ENCODE measurements at regions not wholly inside any gene's neighbourhood (a gene's known extent, or its start where the extent isn't known, plus 50 kb on each side); places are given as distances from the start of the nearest gene placed in this dataset.
A peak's percentile ranks its signal among the peaks of the same experiment; 100 is the strongest.
"Not testable (repeated sequence)": the region's sequence is repeated elsewhere in the genome, so short reads cannot be mapped to it uniquely, and the experiment has no call there.

DNA sequence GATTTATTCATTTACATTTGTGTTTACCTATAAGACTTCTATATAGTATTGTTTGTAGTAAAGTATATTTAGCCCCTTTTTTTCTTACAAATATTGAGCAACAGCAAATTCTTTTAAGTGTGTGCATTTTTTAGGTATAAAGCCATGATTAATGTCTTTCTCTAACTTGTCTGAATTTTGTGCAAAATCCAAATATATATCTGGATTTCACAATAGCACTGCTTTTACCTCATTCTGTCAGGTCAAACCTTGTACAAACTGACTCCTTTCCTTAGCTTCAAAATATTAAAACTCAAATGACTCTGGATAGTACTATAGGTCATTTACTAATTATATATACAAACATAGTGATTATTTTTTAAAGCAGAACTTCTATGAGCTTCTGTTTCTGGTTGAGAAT, 563.0 kb upstream of the SPRY2 start:
- Histone ChIP-seq H3K27ac (replicated peaks) (no peak overlapping the region), H3K27me3 (ENCODE audit: insufficient read depth, poor library complexity, severe bottlenecking) (no peaks in the 10 kb centered on the region), H3K4me3 (replicated peaks; ENCODE audit: insufficient read depth, low read length) (no peak overlapping the region)
- no peak for DNase-seq (ENCODE audit: low read depth in 1 of 2, low spot score in 1 of 2)
- TF ChIP-seq GABPA (IDR thresholded peaks at IDR 0.05; ENCODE audit: low read depth) = no peak
- no peak for TF ChIP-seq SPI1 (IDR thresholded peaks at IDR 0.05; ENCODE audit: borderline replicate concordance, low read depth)
- TF ChIP-seq POLR2AphosphoS5 (IDR thresholded peaks at IDR 0.05; ENCODE audit: low read depth) = no peak
- TF ChIP-seq, protein P1, sequence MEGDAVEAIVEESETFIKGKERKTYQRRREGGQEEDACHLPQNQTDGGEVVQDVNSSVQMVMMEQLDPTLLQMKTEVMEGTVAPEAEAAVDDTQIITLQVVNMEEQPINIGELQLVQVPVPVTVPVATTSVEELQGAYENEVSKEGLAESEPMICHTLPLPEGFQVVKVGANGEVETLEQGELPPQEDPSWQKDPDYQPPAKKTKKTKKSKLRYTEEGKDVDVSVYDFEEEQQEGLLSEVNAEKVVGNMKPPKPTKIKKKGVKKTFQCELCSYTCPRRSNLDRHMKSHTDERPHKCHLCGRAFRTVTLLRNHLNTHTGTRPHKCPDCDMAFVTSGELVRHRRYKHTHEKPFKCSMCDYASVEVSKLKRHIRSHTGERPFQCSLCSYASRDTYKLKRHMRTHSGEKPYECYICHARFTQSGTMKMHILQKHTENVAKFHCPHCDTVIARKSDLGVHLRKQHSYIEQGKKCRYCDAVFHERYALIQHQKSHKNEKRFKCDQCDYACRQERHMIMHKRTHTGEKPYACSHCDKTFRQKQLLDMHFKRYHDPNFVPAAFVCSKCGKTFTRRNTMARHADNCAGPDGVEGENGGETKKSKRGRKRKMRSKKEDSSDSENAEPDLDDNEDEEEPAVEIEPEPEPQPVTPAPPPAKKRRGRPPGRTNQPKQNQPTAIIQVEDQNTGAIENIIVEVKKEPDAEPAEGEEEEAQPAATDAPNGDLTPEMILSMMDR (IDR thresholded peaks at IDR 0.05; ENCODE audit: insufficient read depth, low read length) = no peak
- TF ChIP-seq, protein P2, sequence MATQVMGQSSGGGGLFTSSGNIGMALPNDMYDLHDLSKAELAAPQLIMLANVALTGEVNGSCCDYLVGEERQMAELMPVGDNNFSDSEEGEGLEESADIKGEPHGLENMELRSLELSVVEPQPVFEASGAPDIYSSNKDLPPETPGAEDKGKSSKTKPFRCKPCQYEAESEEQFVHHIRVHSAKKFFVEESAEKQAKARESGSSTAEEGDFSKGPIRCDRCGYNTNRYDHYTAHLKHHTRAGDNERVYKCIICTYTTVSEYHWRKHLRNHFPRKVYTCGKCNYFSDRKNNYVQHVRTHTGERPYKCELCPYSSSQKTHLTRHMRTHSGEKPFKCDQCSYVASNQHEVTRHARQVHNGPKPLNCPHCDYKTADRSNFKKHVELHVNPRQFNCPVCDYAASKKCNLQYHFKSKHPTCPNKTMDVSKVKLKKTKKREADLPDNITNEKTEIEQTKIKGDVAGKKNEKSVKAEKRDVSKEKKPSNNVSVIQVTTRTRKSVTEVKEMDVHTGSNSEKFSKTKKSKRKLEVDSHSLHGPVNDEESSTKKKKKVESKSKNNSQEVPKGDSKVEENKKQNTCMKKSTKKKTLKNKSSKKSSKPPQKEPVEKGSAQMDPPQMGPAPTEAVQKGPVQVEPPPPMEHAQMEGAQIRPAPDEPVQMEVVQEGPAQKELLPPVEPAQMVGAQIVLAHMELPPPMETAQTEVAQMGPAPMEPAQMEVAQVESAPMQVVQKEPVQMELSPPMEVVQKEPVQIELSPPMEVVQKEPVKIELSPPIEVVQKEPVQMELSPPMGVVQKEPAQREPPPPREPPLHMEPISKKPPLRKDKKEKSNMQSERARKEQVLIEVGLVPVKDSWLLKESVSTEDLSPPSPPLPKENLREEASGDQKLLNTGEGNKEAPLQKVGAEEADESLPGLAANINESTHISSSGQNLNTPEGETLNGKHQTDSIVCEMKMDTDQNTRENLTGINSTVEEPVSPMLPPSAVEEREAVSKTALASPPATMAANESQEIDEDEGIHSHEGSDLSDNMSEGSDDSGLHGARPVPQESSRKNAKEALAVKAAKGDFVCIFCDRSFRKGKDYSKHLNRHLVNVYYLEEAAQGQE (IDR thresholded peaks at IDR 0.05; ENCODE audit: insufficient replicate concordance, low read depth) = no peak

- H3K4me3 ChIP-seq (replicated peaks; ENCODE audit: insufficient read depth, low read length) = no peak overlapping the region
- no peaks in the 10 kb centered on the region for H3K27me3 ChIP-seq (ENCODE audit: insufficient read depth, poor library complexity, severe bottlenecking)
- no peak for DNase-seq (ENCODE audit: low read depth in 1 of 2, low spot score in 1 of 2)
- no peak overlapping the region for H3K27ac ChIP-seq (replicated peaks)
- no peak for TF ChIP-seq SPI1 (IDR thresholded peaks at IDR 0.05; ENCODE audit: borderline replicate concordance, low read depth)
- TF ChIP-seq, protein P1 (IDR thresholded peaks at IDR 0.05; ENCODE audit: insufficient read depth, low read length) = no peak
- no peak for TF ChIP-seq GABPA (IDR thresholded peaks at IDR 0.05; ENCODE audit: low read depth)
- TF ChIP-seq POLR2AphosphoS5 (IDR thresholded peaks at IDR 0.05; ENCODE audit: low read depth) = no peak
These were observed 560.6 kb upstream of the SPRY2 start for GRCh38 chr13:80901530-80901929.

GRCh38 chr13:80901111-80901510, 560.2 kb upstream of the SPRY2 start:
- Histone ChIP-seq H3K27me3 (ENCODE audit: insufficient read depth, poor library complexity, severe bottlenecking) (no peaks in the 10 kb centered on the region), H3K27ac (replicated peaks) (no peak overlapping the region), H3K4me3 (replicated peaks; ENCODE audit: insufficient read depth, low read length) (no peak overlapping the region)
- TF ChIP-seq, protein P2 (IDR thresholded peaks at IDR 0.05; ENCODE audit: insufficient replicate concordance, low read depth) = no peak
- TF ChIP-seq, protein P1 (IDR thresholded peaks at IDR 0.05; ENCODE audit: insufficient read depth, low read length) = no peak
- no peak for TF ChIP-seq POLR2AphosphoS5 (IDR thresholded peaks at IDR 0.05; ENCODE audit: low read depth)
- TF ChIP-seq SPI1 (IDR thresholded peaks at IDR 0.05; ENCODE audit: borderline replicate concordance, low read depth) = no peak
- no peak for TF ChIP-seq GABPA (IDR thresholded peaks at IDR 0.05; ENCODE audit: low read depth)
- DNase-seq (ENCODE audit: low read depth in 1 of 2, low spot score in 1 of 2) = no peak

DNA sequence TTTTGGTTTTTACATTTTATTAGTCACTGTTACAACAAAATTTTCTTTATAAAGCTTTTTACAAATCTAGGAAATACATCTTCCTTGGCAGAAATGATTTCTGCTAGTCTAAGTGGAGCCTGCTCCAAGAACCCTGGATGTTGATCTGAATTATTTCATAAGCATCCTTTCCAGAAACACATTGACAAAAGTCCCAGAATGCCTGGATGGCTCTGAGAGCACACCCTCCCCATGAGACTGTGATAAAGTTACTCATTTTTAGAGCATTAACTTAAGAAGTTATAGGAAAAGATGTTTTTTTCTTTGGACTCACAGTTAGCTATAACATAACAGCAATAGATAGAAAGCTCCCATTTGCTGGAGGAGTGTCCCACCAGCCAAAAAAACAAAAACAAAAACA, 559.6 kb upstream of the SPRY2 start:
- no peak for DNase-seq (ENCODE audit: low read depth in 1 of 2, low spot score in 1 of 2)
- TF ChIP-seq, protein P2 (IDR thresholded peaks at IDR 0.05; ENCODE audit: insufficient replicate concordance, low read depth) = no peak
- TF ChIP-seq, protein P1 (IDR thresholded peaks at IDR 0.05; ENCODE audit: insufficient read depth, low read length) = no peak
- TF ChIP-seq SPI1 (IDR thresholded peaks at IDR 0.05; ENCODE audit: borderline replicate concordance, low read depth) (no peak), POLR2AphosphoS5 (IDR thresholded peaks at IDR 0.05; ENCODE audit: low read depth) (no peak), GABPA (IDR thresholded peaks at IDR 0.05; ENCODE audit: low read depth) (no peak)
- no peak overlapping the region for H3K27ac ChIP-seq (replicated peaks)
- no peaks in the 10 kb centered on the region for H3K27me3 ChIP-seq (ENCODE audit: insufficient read depth, poor library complexity, severe bottlenecking)
- no peak overlapping the region for H3K4me3 ChIP-seq (replicated peaks; ENCODE audit: insufficient read depth, low read length)

DNA sequence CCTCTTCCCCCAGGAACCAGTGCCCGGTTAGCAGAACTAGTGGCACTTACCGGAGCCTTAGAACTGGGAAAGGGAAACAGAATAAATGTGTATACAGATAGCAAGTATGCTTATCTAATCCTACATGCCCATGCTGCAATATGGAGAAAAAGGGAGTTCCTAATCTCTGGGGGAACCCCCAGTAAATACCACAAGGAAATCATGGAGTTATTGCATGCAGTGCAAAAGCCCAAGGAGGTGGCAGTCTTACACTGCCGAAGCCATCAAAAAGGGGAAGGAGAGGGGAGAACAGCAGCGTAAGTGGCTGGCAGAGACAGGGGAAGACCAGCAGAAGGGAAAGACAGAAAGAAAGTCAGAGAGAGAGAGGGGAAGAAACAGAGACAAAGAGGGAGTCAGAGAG, 556.7 kb upstream of the SPRY2 start:
- peak in 1 of 2 experiments; percentile 51 for DNase-seq (ENCODE audit: low read depth in 1 of 2, low spot score in 1 of 2)
- not testable (repeated sequence) for H3K4me3 ChIP-seq (replicated peaks; ENCODE audit: insufficient read depth, low read length); H3K27me3 ChIP-seq (ENCODE audit: insufficient read depth, poor library complexity, severe bottlenecking); H3K27ac ChIP-seq (replicated peaks)

Data from HL-60 (cell line).